Spleen (tissue), 11 donors: ENCODE measurements at regions not wholly inside any gene's neighbourhood (a gene's known extent, or its start where the extent isn't known, plus 50 kb on each side); places are given as distances from the start of the nearest gene placed in this dataset.
"Not testable (repeated sequence)": the region's sequence is repeated elsewhere in the genome, so short reads cannot be mapped to it uniquely, and the experiment has no call there.

Experiments used
- DNase-seq: peaks from one replicate; pipeline ENCODE4 v3.0.0-alpha.2; 2020
- H3K27ac ChIP-seq, 8 donors: fragments of 200-600 bp; sonication (generic) in 7 of 8; 1 replicate in 4 of 8; 2 replicates in 4 of 8; pipeline versions ENCODE4 v1.5.0 to v1.8.0; 2016 to 2021; ENCODE audit warnings: inconsistent platforms in 4 of 8, mild to moderate bottlenecking in 4 of 8, moderate library complexity in 1 of 8
- H3K27me3 ChIP-seq, 7 donors: fragments of 200-600 bp; sonication (generic) in 6 of 7; replicated peaks in 1 of 7; 1 replicate in 4 of 7; 2 replicates in 3 of 7; pipeline versions ENCODE4 v1.5.0 to v1.8.0; 2016 to 2021; ENCODE audit warnings: inconsistent platforms in 3 of 7, mild to moderate bottlenecking in 1 of 7
- H3K36me3 ChIP-seq, 6 donors: fragments of 200-600 bp; sonication (generic) in 5 of 6; 1 replicate in 4 of 6; 2 replicates in 2 of 6; pipeline versions ENCODE4 v1.5.0 to v1.8.0; 2016 to 2021; ENCODE audit warnings: inconsistent platforms in 2 of 6
- H3K4me1 ChIP-seq, 6 donors: fragments of 200-600 bp; sonication (generic) in 5 of 6; 1 replicate in 3 of 6; 2 replicates in 3 of 6; pipeline versions ENCODE4 v1.5.0 to v1.8.0; 2016 to 2021; ENCODE audit warnings: inconsistent platforms in 3 of 6
- H3K4me3 ChIP-seq, 8 donors: fragments of 200-600 bp; sonication (generic) in 7 of 8; 1 replicate in 4 of 8; 2 replicates in 4 of 8; pipeline versions ENCODE4 v1.5.0 to v1.8.0; 2016 to 2021; ENCODE audit warnings: inconsistent platforms in 4 of 8, mild to moderate bottlenecking in 4 of 8, moderate library complexity in 2 of 8
- H3K9me3 ChIP-seq, 8 donors: fragments of 200-600 bp; sonication (generic) in 7 of 8; 1 replicate in 4 of 8; 2 replicates in 4 of 8; pipeline versions ENCODE4 v1.5.0 to v1.8.0; 2016 to 2021; ENCODE audit warnings: inconsistent platforms in 4 of 8
- POLR2AphosphoS5 ChIP-seq, 3 donors: sonication (generic); formaldehyde crosslinking; IDR thresholded peaks; one replicate each; pipeline ENCODE4 v1.5.1; 2017; ENCODE audit warnings: antibody characterized with exemption in 3 of 3
- WGBS, 5 donors: extraction: QIAGEN DNeasy Blood & Tissue Kit in 3 of 5; methylation state at CpG; one replicate each; pipeline versions ENCODE4 v1.1.5 to v1.1.7; 2013 to 2018; 5-methylcytosine and 5-hydroxymethylcytosine counted together
- intact Hi-C: fragments of 100-400 bp; cut with DNase I; formaldehyde crosslinking; loops from one replicate; pipeline ENCODE4 v1.15.0; 2023; ENCODE audit warnings: low total_unique reads
- TF ChIP-seq, protein P1 (sequence below), 11 experiments: fragments of 200-600 bp in 7 of 11; fragments of 450-650 bp in 4 of 11; sonication (generic) in 4 of 11; IDR thresholded peaks in 8 of 11; conservative IDR thresholded peaks in 3 of 11; 1 replicate in 7 of 11; 2 replicates in 4 of 11; pipeline versions ENCODE4 v1.4.0 to v1.8.0; 2016 to 2021; ENCODE audit warnings: antibody characterized with exemption in 11 of 11, inconsistent platforms in 4 of 11, mild to moderate bottlenecking in 1 of 11
- donor health status: healthy with polysubstance abuse.
- donor health status: DM: no; HTN: no; CAD: no; lungs with moderate emphysema.
- donor health status: DM: no; HTN: no; CAD: no.
- donor health status: Bipolar disorder and iron deficiency.
- donor health status: healthy.
- donor health status: DM: no; HTN: no; CAD: no.
- donor health status: DM: yes; HTN: yes; CAD: no.

DNA sequence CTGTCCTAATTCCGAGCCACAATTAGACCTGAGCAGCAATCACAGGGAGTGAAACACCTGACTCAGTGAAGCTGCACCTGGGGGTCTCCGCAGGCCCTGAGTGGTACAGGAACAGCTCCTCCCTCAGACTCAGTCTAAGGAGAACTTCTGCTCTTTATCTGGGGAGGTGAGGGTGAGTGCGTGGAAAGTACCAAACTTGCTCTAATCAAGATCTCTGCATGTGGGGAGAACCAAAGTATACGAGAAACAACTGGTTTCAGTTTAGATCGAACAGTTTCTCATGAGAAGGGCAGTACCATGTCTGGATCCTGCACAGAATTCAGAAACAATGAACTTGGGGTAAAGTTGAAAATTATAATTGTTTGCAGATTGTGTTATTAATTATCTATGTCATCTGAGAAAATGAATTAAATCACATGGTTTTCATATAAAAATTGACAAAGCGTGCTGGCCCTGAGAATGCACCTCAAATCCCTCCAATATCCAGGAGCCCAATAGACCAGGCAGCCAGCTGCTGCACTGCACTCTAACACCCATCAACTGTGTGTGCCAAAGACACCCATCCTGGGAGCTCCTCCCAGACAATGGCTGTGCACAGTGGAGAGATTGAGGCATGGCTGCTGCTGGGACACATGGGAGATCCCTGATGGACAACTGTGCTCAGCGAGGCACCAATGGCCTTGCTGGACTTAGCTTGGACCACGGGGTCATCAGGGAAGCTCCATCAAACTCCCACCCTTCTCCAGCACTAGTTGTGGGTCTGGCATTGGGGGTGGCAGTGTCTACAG, 803.8 kb downstream of the TMEM121 start:
- H3K4me1 ChIP-seq, DNase-seq, H3K36me3 ChIP-seq, H3K27me3 ChIP-seq, H3K27ac ChIP-seq, H3K4me3 ChIP-seq, H3K9me3 ChIP-seq, intact Hi-C loops: not testable (repeated sequence)
- 47 to 68% (median 53%) methylated on average over 4 to 6 of the region's 8 CpGs for WGBS, 5 donors

DNA sequence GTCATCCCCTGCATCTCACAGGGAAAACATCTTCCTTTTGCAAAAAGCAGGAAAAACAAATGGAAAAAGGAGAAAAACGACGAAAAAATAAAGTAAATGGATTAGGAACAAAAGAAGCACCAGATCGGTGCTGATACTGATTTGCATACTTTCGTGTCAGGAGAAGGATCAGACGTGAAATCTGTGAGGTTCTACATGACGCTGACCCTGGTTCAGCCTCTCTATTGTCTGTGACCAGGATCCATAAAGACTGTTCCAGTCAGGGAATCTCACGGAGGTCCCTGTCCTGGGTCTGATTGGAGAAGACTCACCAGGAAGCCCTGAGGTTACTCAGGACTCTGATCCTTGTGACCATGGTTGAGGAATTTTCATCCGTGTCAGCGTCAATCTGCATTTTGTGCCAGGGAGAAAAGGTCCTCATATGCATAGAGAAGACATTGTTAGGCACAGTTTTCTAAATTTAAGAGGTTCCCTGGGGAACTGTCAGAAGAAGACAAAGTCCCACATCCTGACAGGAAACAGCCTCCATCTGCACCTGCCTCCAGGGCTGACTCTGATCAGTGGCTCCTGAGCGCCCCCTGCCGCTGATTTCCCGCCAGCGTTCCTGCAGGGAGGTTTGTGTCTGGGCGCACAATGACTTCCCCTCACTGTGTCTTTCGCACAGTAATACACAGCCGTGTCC, 808.2 kb downstream of the TMEM121 start:
- H3K36me3 ChIP-seq, H3K27me3 ChIP-seq, H3K9me3 ChIP-seq, H3K4me1 ChIP-seq, H3K27ac ChIP-seq, intact Hi-C loops: not testable (repeated sequence)
- peak; percentile 97 for DNase-seq
- peak in 2 of 3 donors; percentile 56 to 76 for TF ChIP-seq POLR2AphosphoS5 (IDR thresholded peaks at IDR 0.05)
- TF ChIP-seq, protein P1, sequence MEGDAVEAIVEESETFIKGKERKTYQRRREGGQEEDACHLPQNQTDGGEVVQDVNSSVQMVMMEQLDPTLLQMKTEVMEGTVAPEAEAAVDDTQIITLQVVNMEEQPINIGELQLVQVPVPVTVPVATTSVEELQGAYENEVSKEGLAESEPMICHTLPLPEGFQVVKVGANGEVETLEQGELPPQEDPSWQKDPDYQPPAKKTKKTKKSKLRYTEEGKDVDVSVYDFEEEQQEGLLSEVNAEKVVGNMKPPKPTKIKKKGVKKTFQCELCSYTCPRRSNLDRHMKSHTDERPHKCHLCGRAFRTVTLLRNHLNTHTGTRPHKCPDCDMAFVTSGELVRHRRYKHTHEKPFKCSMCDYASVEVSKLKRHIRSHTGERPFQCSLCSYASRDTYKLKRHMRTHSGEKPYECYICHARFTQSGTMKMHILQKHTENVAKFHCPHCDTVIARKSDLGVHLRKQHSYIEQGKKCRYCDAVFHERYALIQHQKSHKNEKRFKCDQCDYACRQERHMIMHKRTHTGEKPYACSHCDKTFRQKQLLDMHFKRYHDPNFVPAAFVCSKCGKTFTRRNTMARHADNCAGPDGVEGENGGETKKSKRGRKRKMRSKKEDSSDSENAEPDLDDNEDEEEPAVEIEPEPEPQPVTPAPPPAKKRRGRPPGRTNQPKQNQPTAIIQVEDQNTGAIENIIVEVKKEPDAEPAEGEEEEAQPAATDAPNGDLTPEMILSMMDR (IDR thresholded peaks at IDR 0.05 in 8 of 11, conservative IDR thresholded peaks at IDR 0.05 in 3 of 11) = peak in 9 of 11 experiments; percentile 39 to 79 (median 63)
- 26 to 42% (median 31%) methylated on average over 12 to 16 of the region's 16 CpGs for WGBS, 5 donors
- peak overlapping the region in 1 of 8 donors; percentile 46 for H3K4me3 ChIP-seq

GRCh38 chr14:106335110-106335429, 808.7 kb downstream of the TMEM121 start:
- H3K27ac ChIP-seq, intact Hi-C loops, H3K27me3 ChIP-seq, H3K4me1 ChIP-seq, H3K9me3 ChIP-seq, DNase-seq, H3K36me3 ChIP-seq: not testable (repeated sequence)
- WGBS, 5 donors = 29 to 49% (median 47%) methylated on average over 5 to 6 of the region's 6 CpGs
- peak overlapping the region in 1 of 8 donors; percentile 46 for H3K4me3 ChIP-seq

- H3K27me3 ChIP-seq, H3K4me1 ChIP-seq, H3K36me3 ChIP-seq, H3K4me3 ChIP-seq, H3K9me3 ChIP-seq, intact Hi-C loops, DNase-seq, H3K27ac ChIP-seq: not testable (repeated sequence)
- WGBS, 5 donors = 68 to 72% (median 70%) methylated on average over 10 to 15 of the region's 15 CpGs
Observed at GRCh38 chr14:106338775-106339174, 812.4 kb downstream of the TMEM121 start.

DNA sequence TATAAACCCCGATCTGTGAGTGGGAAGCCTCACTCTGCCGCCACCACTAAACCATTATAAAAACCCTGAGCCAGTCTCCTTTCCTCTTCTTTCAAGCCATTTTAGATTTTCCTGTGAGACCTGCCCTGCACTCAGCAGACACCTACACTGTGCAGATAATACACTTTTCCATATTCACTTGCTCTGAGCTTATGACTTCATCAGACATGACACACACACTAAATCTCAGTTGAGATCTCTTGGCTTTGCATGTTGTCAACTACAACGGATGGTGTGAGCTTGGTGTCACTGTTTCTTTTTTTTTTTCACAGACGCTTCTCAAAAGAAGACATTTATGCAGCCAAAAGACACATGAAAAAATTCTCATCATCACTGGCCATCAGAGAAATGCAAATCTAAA, 814.3 kb downstream of the TMEM121 start:
- H3K36me3 ChIP-seq, H3K4me3 ChIP-seq, intact Hi-C loops, DNase-seq, H3K27me3 ChIP-seq, H3K4me1 ChIP-seq, H3K9me3 ChIP-seq, H3K27ac ChIP-seq: not testable (repeated sequence)
- WGBS, 5 donors = 68 to 81% (median 77%) methylated on average over 2 of the region's 4 CpGs

- H3K27ac ChIP-seq, H3K27me3 ChIP-seq, H3K4me1 ChIP-seq, H3K4me3 ChIP-seq, H3K36me3 ChIP-seq, H3K9me3 ChIP-seq, intact Hi-C loops, DNase-seq: not testable (repeated sequence)
- 35 to 71% (median 65%) methylated on average over 4 to 5 of the region's 5 CpGs for WGBS, 5 donors
Observed at GRCh38 chr14:106341161-106341560, 814.8 kb downstream of the TMEM121 start.
